ENCODE measurements at regions not wholly inside any gene's neighbourhood (a gene's known extent, or its start where the extent isn't known, plus 50 kb on each side); places are given as distances from the start of the nearest gene placed in this dataset.

GRCh38 chr20:10972219-10972860, 298.5 kb upstream of the JAG1 start:
- Mint-ChIP-seq H3K4me1 (ENCODE audit: low read depth) (no peaks in the 10 kb centered on the region), H3K36me3 (ENCODE audit: low read depth) (no peaks in the 10 kb centered on the region), H3K9me3 (peaks cover 7% of the 10 kb centered on the region), H3K27ac (no peak overlapping the region), H3K27me3 (ENCODE audit: insufficient read depth) (no peaks in the 10 kb centered on the region), H3K4me3 (no peak overlapping the region)
- no peak for DNase-seq (ENCODE audit: low spot score)
- intact Hi-C loops (cut with micrococcal nuclease) = no loop called here

- Mint-ChIP-seq H3K4me3 (no peak overlapping the region), H3K36me3 (ENCODE audit: low read depth) (no peaks in the 10 kb centered on the region), H3K4me1 (ENCODE audit: low read depth) (no peaks in the 10 kb centered on the region), H3K27me3 (ENCODE audit: insufficient read depth) (no peaks in the 10 kb centered on the region), H3K27ac (no peak overlapping the region), H3K9me3 (no peaks in the 10 kb centered on the region)
- intact Hi-C loops (cut with micrococcal nuclease) = no loop called here
- no peak for DNase-seq (ENCODE audit: low spot score)
These were observed 302.3 kb upstream of the JAG1 start for GRCh38 chr20:10976051-10976450.

GRCh38 chr20:10978019-10978702, 304.4 kb upstream of the JAG1 start:
- DNase-seq (ENCODE audit: low spot score) = no peak
- intact Hi-C loops (cut with micrococcal nuclease) = no loop called here
- Mint-ChIP-seq H3K4me1 (ENCODE audit: low read depth) (no peaks in the 10 kb centered on the region), H3K27ac (no peak overlapping the region), H3K9me3 (no peaks in the 10 kb centered on the region), H3K36me3 (ENCODE audit: low read depth) (no peaks in the 10 kb centered on the region), H3K27me3 (ENCODE audit: insufficient read depth) (no peaks in the 10 kb centered on the region), H3K4me3 (no peak overlapping the region)

- Mint-ChIP-seq H3K4me3 (no peak overlapping the region), H3K9me3 (no peaks in the 10 kb centered on the region), H3K27me3 (ENCODE audit: insufficient read depth) (no peaks in the 10 kb centered on the region), H3K27ac (no peak overlapping the region), H3K36me3 (ENCODE audit: low read depth) (no peaks in the 10 kb centered on the region), H3K4me1 (ENCODE audit: low read depth) (no peaks in the 10 kb centered on the region)
- intact Hi-C loops (cut with micrococcal nuclease) = no loop called here
- DNase-seq (ENCODE audit: low spot score) = no peak
These were observed 304.9 kb upstream of the JAG1 start for GRCh38 chr20:10978713-10979112.

- Mint-ChIP-seq H3K27me3 (ENCODE audit: insufficient read depth) (no peaks in the 10 kb centered on the region), H3K36me3 (ENCODE audit: low read depth) (no peaks in the 10 kb centered on the region), H3K9me3 (no peaks in the 10 kb centered on the region), H3K4me1 (ENCODE audit: low read depth) (no peaks in the 10 kb centered on the region), H3K4me3 (no peak overlapping the region), H3K27ac (no peak overlapping the region)
- intact Hi-C loops (cut with micrococcal nuclease) = no loop called here
- no peak for DNase-seq (ENCODE audit: low spot score)
These were observed 308.9 kb upstream of the JAG1 start for GRCh38 chr20:10982692-10983091.

GRCh38 chr20:10984294-10984693, 310.5 kb upstream of the JAG1 start:
- no peaks in the 10 kb centered on the region for H3K9me3 Mint-ChIP-seq
- H3K4me1 Mint-ChIP-seq (ENCODE audit: low read depth) = no peaks in the 10 kb centered on the region
- no peaks in the 10 kb centered on the region for H3K36me3 Mint-ChIP-seq (ENCODE audit: low read depth)
- H3K27me3 Mint-ChIP-seq (ENCODE audit: insufficient read depth) = no peaks in the 10 kb centered on the region
- no peak for DNase-seq (ENCODE audit: low spot score)
- intact Hi-C loops (cut with micrococcal nuclease) = no loop called here
- no peak overlapping the region for H3K4me3 Mint-ChIP-seq
- H3K27ac Mint-ChIP-seq = no peak overlapping the region

GRCh38 chr20:10984913-10985312, 311.1 kb upstream of the JAG1 start:
- Mint-ChIP-seq H3K36me3 (ENCODE audit: low read depth) (no peaks in the 10 kb centered on the region), H3K9me3 (no peaks in the 10 kb centered on the region), H3K4me1 (ENCODE audit: low read depth) (no peaks in the 10 kb centered on the region), H3K27ac (no peak overlapping the region), H3K27me3 (ENCODE audit: insufficient read depth) (no peaks in the 10 kb centered on the region), H3K4me3 (no peak overlapping the region)
- no peak for DNase-seq (ENCODE audit: low spot score)
- intact Hi-C loops (cut with micrococcal nuclease) = no loop called here

- intact Hi-C loops (cut with micrococcal nuclease) = no loop called here
- Mint-ChIP-seq H3K4me1 (ENCODE audit: low read depth) (no peaks in the 10 kb centered on the region), H3K4me3 (no peak overlapping the region), H3K27me3 (ENCODE audit: insufficient read depth) (no peaks in the 10 kb centered on the region), H3K27ac (no peak overlapping the region), H3K36me3 (ENCODE audit: low read depth) (no peaks in the 10 kb centered on the region), H3K9me3 (no peaks in the 10 kb centered on the region)
- no peak for DNase-seq (ENCODE audit: low spot score)
These were observed 311.7 kb upstream of the JAG1 start for GRCh38 chr20:10985536-10985935.

- Mint-ChIP-seq H3K27ac (no peak overlapping the region), H3K4me1 (ENCODE audit: low read depth) (no peaks in the 10 kb centered on the region), H3K36me3 (ENCODE audit: low read depth) (no peaks in the 10 kb centered on the region), H3K27me3 (ENCODE audit: insufficient read depth) (no peaks in the 10 kb centered on the region), H3K4me3 (no peak overlapping the region), H3K9me3 (no peaks in the 10 kb centered on the region)
- intact Hi-C loops (cut with micrococcal nuclease) = no loop called here
- DNase-seq (ENCODE audit: low spot score) = no peak
These were observed 312.8 kb upstream of the JAG1 start for GRCh38 chr20:10986586-10986985.

- Mint-ChIP-seq H3K36me3 (ENCODE audit: low read depth) (no peaks in the 10 kb centered on the region), H3K4me3 (no peak overlapping the region), H3K27ac (no peak overlapping the region), H3K27me3 (ENCODE audit: insufficient read depth) (no peaks in the 10 kb centered on the region), H3K9me3 (no peaks in the 10 kb centered on the region), H3K4me1 (ENCODE audit: low read depth) (no peaks in the 10 kb centered on the region)
- no peak for DNase-seq (ENCODE audit: low spot score)
- intact Hi-C loops (cut with micrococcal nuclease) = no loop called here
These were observed 314.0 kb upstream of the JAG1 start for GRCh38 chr20:10987651-10988383.

- Mint-ChIP-seq H3K36me3 (ENCODE audit: low read depth) (no peaks in the 10 kb centered on the region), H3K27me3 (ENCODE audit: insufficient read depth) (no peaks in the 10 kb centered on the region), H3K27ac (no peak overlapping the region), H3K4me1 (ENCODE audit: low read depth) (no peaks in the 10 kb centered on the region), H3K9me3 (no peaks in the 10 kb centered on the region), H3K4me3 (no peak overlapping the region)
- no peak for DNase-seq (ENCODE audit: low spot score)
- intact Hi-C loops (cut with micrococcal nuclease) = no loop called here
These were observed 317.0 kb upstream of the JAG1 start for GRCh38 chr20:10990625-10991382.

GRCh38 chr20:10992731-10993130, 318.9 kb upstream of the JAG1 start:
- intact Hi-C loops (cut with micrococcal nuclease) = no loop called here
- no peaks in the 10 kb centered on the region for H3K27me3 Mint-ChIP-seq (ENCODE audit: insufficient read depth)
- no peak for DNase-seq (ENCODE audit: low spot score)
- no peak overlapping the region for H3K27ac Mint-ChIP-seq
- H3K36me3 Mint-ChIP-seq (ENCODE audit: low read depth) = no peaks in the 10 kb centered on the region
- no peak overlapping the region for H3K4me3 Mint-ChIP-seq
- no peaks in the 10 kb centered on the region for H3K4me1 Mint-ChIP-seq (ENCODE audit: low read depth)
- no peaks in the 10 kb centered on the region for H3K9me3 Mint-ChIP-seq

All from activated T-helper 1 cell treated with anti-CD3 and anti-CD28 coated beads, Interleukin-12 subunit alpha, Interleukin-12 subunit beta, Interleukin-2, Interleukin-4 antibody, amounts not matched to agents 30 ng/mL and 10 ng/mL and 1 ng/mL, durations not matched to agents 14 hours and 24 hours and 36 hours (primary cell).